ENCODE measurements at regions not wholly inside any gene's neighbourhood (a gene's known extent, or its start where the extent isn't known, plus 50 kb on each side); places are given as distances from the start of the nearest gene placed in this dataset.

DNA sequence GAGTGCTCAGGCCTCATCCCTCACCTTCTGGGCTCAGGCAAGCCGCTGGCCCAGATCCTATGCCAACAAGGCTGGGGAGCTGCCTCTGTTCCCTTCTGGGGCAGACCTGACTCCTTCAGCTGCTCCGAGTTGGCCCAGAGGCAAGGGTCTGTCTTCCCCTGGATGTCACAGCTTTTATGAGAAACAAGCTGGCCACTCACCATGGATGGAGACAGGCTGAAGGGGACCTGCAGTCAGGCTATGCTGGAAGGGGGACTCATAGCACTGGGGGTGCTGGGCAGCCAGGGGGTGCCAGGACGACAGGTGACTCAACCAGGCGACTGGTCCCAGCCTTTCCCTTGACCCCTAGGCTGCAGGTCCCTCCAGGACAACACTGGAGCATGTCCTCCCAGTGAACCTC, 52.4 kb upstream of the C1QTNF9B start:
- no peaks in the 10 kb centered on the region for H3K27me3 Mint-ChIP-seq (ENCODE audit: low read depth)
- Histone ChIP-seq H2BK5ac (ENCODE audit: insufficient read length, low read length) (no peak overlapping the region), H3K79me2 (ENCODE audit: insufficient read depth, low read length) (no peaks in the 10 kb centered on the region), H3K23me2 (ENCODE audit: insufficient read length, low read depth, low read length, poor library complexity, severe bottlenecking) (peaks cover 2% of the 10 kb centered on the region), H2AK5ac (ENCODE audit: insufficient read length, low read length) (no peak overlapping the region), H2BK120ac (ENCODE audit: low read depth, low read length, poor library complexity, severe bottlenecking) (no peak overlapping the region), H3K9me3 (ENCODE audit: control insufficient read depth, low read depth, low read length) (no peaks in the 10 kb centered on the region), H3K4ac (ENCODE audit: low read depth, low read length) (no peak overlapping the region), H3K27ac (ENCODE audit: insufficient read length, low read depth, low read length) (no peak overlapping the region), H3K9ac (ENCODE audit: extremely low read depth, insufficient read length, low read length) (no peak overlapping the region), H3T11ph (ENCODE audit: low read length) (no peak overlapping the region), H3K18ac (ENCODE audit: insufficient read length, low read depth, low read length) (no peak overlapping the region), H3K23ac (ENCODE audit: insufficient read length, low read depth, low read length) (no peak overlapping the region), H2AFZ (ENCODE audit: low read length) (no peak overlapping the region), H3K4me1 (ENCODE audit: insufficient read depth, low read length) (no peaks in the 10 kb centered on the region), H4K91ac (ENCODE audit: insufficient read length, low read depth, low read length) (no peak overlapping the region), H3K79me1 (ENCODE audit: insufficient read depth, low read depth, low read length, poor library complexity, severe bottlenecking) (no peaks in the 10 kb centered on the region), H2BK12ac (ENCODE audit: insufficient read length, low read depth, low read length) (no peak overlapping the region), H3K27me3 (ENCODE audit: insufficient read depth, low read length) (no peaks in the 10 kb centered on the region), H2BK15ac (ENCODE audit: low read depth, low read length) (no peak overlapping the region), H4K8ac (replicated peaks; ENCODE audit: insufficient read length, low read depth, low read length) (no peak overlapping the region), H4K20me1 (ENCODE audit: control insufficient read depth, insufficient read depth, insufficient read length) (no peaks in the 10 kb centered on the region), H3K14ac (ENCODE audit: insufficient read depth, low read length) (no peak overlapping the region), H3K56ac (ENCODE audit: insufficient read length, low read depth, low read length) (no peak overlapping the region), H2BK20ac (ENCODE audit: low read depth, low read length, poor library complexity, severe bottlenecking) (no peak overlapping the region), H4K5ac (ENCODE audit: insufficient read length, low read depth, low read length) (no peak overlapping the region), H3K4me2 (ENCODE audit: insufficient read depth, insufficient read length, low read length) (no peak overlapping the region)
- DNase-seq, result no peak
- WGBS (ENCODE audit: extremely low coverage, insufficient read length, low lambda C conversion rate), result no CpG with 5 or more reads among the region's 4 CpGs
- no peak overlapping the region; a peak in 1 of 7 replicates for H3K27ac Mint-ChIP-seq
- H3K9me3 Mint-ChIP-seq, result no peaks in the 10 kb centered on the region
- TF ChIP-seq, protein P1, sequence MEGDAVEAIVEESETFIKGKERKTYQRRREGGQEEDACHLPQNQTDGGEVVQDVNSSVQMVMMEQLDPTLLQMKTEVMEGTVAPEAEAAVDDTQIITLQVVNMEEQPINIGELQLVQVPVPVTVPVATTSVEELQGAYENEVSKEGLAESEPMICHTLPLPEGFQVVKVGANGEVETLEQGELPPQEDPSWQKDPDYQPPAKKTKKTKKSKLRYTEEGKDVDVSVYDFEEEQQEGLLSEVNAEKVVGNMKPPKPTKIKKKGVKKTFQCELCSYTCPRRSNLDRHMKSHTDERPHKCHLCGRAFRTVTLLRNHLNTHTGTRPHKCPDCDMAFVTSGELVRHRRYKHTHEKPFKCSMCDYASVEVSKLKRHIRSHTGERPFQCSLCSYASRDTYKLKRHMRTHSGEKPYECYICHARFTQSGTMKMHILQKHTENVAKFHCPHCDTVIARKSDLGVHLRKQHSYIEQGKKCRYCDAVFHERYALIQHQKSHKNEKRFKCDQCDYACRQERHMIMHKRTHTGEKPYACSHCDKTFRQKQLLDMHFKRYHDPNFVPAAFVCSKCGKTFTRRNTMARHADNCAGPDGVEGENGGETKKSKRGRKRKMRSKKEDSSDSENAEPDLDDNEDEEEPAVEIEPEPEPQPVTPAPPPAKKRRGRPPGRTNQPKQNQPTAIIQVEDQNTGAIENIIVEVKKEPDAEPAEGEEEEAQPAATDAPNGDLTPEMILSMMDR (conservative IDR thresholded peaks at IDR 0.05), result no peak
- H3K4me1 Mint-ChIP-seq, result peaks cover 0 to 3% of the 10 kb centered on the region in 2 experiments; a peak in 1 of 4 replicates
- no peak overlapping the region for H3K4me3 Mint-ChIP-seq
- no peaks in the 10 kb centered on the region; a peak in 1 of 7 replicates for H3K36me3 Mint-ChIP-seq (ENCODE audit: insufficient read depth in 1 of 3, low read depth in 3 of 3)
